ENCODE measurements at regions not wholly inside any gene's neighbourhood (a gene's known extent, or its start where the extent isn't known, plus 50 kb on each side); places are given as distances from the start of the nearest gene placed in this dataset.

DNA sequence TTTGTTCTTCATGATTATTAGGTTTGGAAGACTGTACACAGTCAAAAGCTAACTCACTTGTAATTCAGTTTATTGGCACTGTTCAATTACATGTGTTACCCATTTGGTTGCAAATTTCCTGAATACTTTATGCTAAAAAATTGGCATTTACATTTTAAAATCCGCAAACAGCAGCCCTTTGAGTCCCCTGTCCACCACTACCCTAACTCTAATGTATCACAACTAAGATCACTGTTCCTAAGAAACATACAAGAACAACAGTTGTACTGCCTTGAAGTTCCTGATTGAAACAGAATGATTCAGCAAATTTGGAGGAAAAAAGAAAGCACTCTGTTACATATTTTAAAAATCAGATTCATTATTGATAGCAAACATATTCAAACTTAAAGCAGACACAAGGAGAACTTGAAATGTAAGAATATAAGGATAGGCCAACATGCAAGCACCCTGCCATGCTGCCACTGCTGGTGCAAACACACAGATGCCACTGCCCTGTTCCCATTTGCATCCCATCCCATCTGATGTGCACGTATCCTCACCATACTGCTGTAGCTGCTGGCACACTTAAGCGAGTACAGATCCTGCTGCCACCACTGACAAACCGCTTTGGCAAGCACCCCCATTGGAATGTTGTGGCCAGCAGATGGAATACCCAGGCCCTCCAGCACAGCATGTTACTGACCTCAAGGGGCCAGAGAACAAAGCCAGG is 343.4 kb downstream of the PPP1R2C start:
- TF ChIP-seq, protein P1, sequence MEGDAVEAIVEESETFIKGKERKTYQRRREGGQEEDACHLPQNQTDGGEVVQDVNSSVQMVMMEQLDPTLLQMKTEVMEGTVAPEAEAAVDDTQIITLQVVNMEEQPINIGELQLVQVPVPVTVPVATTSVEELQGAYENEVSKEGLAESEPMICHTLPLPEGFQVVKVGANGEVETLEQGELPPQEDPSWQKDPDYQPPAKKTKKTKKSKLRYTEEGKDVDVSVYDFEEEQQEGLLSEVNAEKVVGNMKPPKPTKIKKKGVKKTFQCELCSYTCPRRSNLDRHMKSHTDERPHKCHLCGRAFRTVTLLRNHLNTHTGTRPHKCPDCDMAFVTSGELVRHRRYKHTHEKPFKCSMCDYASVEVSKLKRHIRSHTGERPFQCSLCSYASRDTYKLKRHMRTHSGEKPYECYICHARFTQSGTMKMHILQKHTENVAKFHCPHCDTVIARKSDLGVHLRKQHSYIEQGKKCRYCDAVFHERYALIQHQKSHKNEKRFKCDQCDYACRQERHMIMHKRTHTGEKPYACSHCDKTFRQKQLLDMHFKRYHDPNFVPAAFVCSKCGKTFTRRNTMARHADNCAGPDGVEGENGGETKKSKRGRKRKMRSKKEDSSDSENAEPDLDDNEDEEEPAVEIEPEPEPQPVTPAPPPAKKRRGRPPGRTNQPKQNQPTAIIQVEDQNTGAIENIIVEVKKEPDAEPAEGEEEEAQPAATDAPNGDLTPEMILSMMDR (IDR thresholded peaks at IDR 0.05; ENCODE audit: low read depth, low read length, poor library complexity, severe bottlenecking): no peak
- TF ChIP-seq EZH2phosphoT487 (IDR thresholded peaks at IDR 0.05; ENCODE audit: borderline replicate concordance, low read length): no peak
